H9 (cell line): ENCODE measurements at regions not wholly inside any gene's neighbourhood (a gene's known extent, or its start where the extent isn't known, plus 50 kb on each side); places are given as distances from the start of the nearest gene placed in this dataset.

Experiments
- DNase-seq: peaks from one replicate; pipeline ENCODE4 v3.0.0-alpha.2; 2017
- H2AFZ ChIP-seq: one replicate; pipeline ENCODE4 v1.6.1; 2013; ENCODE audit warnings: mild to moderate bottlenecking, low read length, control low read depth, moderate library complexity
- H2AK5ac ChIP-seq: 2 replicates; pipeline ENCODE4 v1.6.1; 2013; ENCODE audit warnings: low read length, control low read depth, mixed read lengths; ENCODE audit not compliant: insufficient read length
- H2BK120ac ChIP-seq: one replicate; pipeline ENCODE4 v1.6.1; 2013; ENCODE audit warnings: low read depth, mild to moderate bottlenecking, low read length, control low read depth, inconsistent platforms; ENCODE audit not compliant: poor library complexity, severe bottlenecking
- H2BK12ac ChIP-seq: 2 replicates; pipeline ENCODE4 v1.6.1; 2013; ENCODE audit warnings: low read length, control low read depth, mixed read lengths, low read depth; ENCODE audit not compliant: insufficient read length
- H2BK15ac ChIP-seq: 2 replicates; pipeline ENCODE4 v1.6.1; 2013; ENCODE audit warnings: low read depth, low read length, control low read depth
- H2BK20ac ChIP-seq: one replicate; pipeline ENCODE4 v1.6.1; 2013; ENCODE audit warnings: low read depth, mild to moderate bottlenecking, low read length, control low read depth, inconsistent platforms; ENCODE audit not compliant: poor library complexity, severe bottlenecking
- H2BK5ac ChIP-seq: 2 replicates; pipeline ENCODE4 v1.6.1; 2013; ENCODE audit warnings: low read length, control low read depth, mixed read lengths; ENCODE audit not compliant: insufficient read length
- H3K14ac ChIP-seq: 2 replicates; pipeline ENCODE4 v1.6.1; 2013; ENCODE audit warnings: low read length, control low read depth; ENCODE audit not compliant: insufficient read depth
- H3K18ac ChIP-seq: 2 replicates; pipeline ENCODE4 v1.6.1; 2013; ENCODE audit warnings: low read depth, mild to moderate bottlenecking, mixed read lengths, low read length, control low read depth; ENCODE audit not compliant: insufficient read length
- H3K23ac ChIP-seq: 2 replicates; pipeline ENCODE4 v1.6.1; 2013; ENCODE audit warnings: low read length, control low read depth, mixed read lengths, low read depth; ENCODE audit not compliant: insufficient read length
- H3K23me2 ChIP-seq: 2 replicates; pipeline ENCODE4 v1.6.1; 2013; ENCODE audit warnings: low read depth, mild to moderate bottlenecking, mixed read lengths, low read length, control low read depth; ENCODE audit not compliant: insufficient read length, poor library complexity, severe bottlenecking
- H3K27ac ChIP-seq: 2 replicates; pipeline ENCODE4 v1.5.1; 2013; ENCODE audit warnings: low read length, control low read depth, mixed read lengths, low read depth; ENCODE audit not compliant: insufficient read length
- H3K27me3 ChIP-seq: 2 replicates; pipeline ENCODE4 v1.6.1; 2013; ENCODE audit warnings: low read length, control low read depth, inconsistent platforms; ENCODE audit not compliant: insufficient read depth
- H3K4ac ChIP-seq: 2 replicates; pipeline ENCODE4 v1.6.1; 2013; ENCODE audit warnings: low read depth, mild to moderate bottlenecking, control low read depth, inconsistent platforms, low read length, moderate library complexity
- H3K4me1 ChIP-seq: 2 replicates; pipeline ENCODE4 v1.6.1; 2013; ENCODE audit warnings: low read length, control low read depth, inconsistent platforms; ENCODE audit not compliant: insufficient read depth
- H3K4me2 ChIP-seq: 2 replicates; pipeline ENCODE4 v1.6.1; 2013; ENCODE audit warnings: low read length, control low read depth, mixed read lengths; ENCODE audit not compliant: insufficient read length, insufficient read depth
- H3K56ac ChIP-seq: 2 replicates; pipeline ENCODE4 v1.6.1; 2013; ENCODE audit warnings: low read depth, mild to moderate bottlenecking, mixed read lengths, low read length, control low read depth; ENCODE audit not compliant: insufficient read length
- H3K79me1 ChIP-seq: 2 replicates; pipeline ENCODE4 v1.6.1; 2013; ENCODE audit warnings: low read depth, mild to moderate bottlenecking, moderate library complexity, low read length, control low read depth, inconsistent platforms; ENCODE audit not compliant: insufficient read depth, poor library complexity, severe bottlenecking
- H3K79me2 ChIP-seq: 2 replicates; pipeline ENCODE4 v1.6.1; 2013; ENCODE audit warnings: low read length, control low read depth, inconsistent platforms; ENCODE audit not compliant: insufficient read depth
- H3K9ac ChIP-seq: 2 replicates; pipeline ENCODE4 v1.6.1; 2013; ENCODE audit warnings: low read length, control low read depth, mixed read lengths; ENCODE audit not compliant: insufficient read length; ENCODE audit errors: extremely low read depth
- H3K9me3 ChIP-seq: one replicate; pipeline ENCODE4 v1.6.1; 2013; ENCODE audit warnings: low read depth, low read length, inconsistent platforms; ENCODE audit not compliant: control insufficient read depth
- H3T11ph ChIP-seq: one replicate; pipeline ENCODE4 v1.6.1; 2013; ENCODE audit warnings: mild to moderate bottlenecking, low read length, control low read depth, inconsistent platforms
- H4K20me1 ChIP-seq: one replicate; pipeline ENCODE4 v1.6.1; 2013; ENCODE audit not compliant: control insufficient read depth, insufficient read length, insufficient read depth
- H4K5ac ChIP-seq: 2 replicates; pipeline ENCODE4 v1.6.1; 2013; ENCODE audit warnings: low read depth, mild to moderate bottlenecking, mixed read lengths, low read length, control low read depth; ENCODE audit not compliant: insufficient read length
- H4K8ac ChIP-seq: replicated peaks from 2 replicates; pipeline ENCODE4 v1.6.1; 2013; ENCODE audit warnings: low read length, control low read depth, mixed read lengths, low read depth; ENCODE audit not compliant: insufficient read length
- H4K91ac ChIP-seq: 2 replicates; pipeline ENCODE4 v1.6.1; 2013; ENCODE audit warnings: low read depth, mild to moderate bottlenecking, moderate library complexity, mixed read lengths, low read length, control low read depth; ENCODE audit not compliant: insufficient read length
- H3K27ac Mint-ChIP-seq, 3 experiments: 2 replicates in 2 of 3; 3 replicates in 1 of 3; pipeline ENCODE4 v1.8.0; 2020 to 2021; ENCODE audit warnings: mixed read lengths in 3 of 3, mild to moderate bottlenecking in 1 of 3, moderate library complexity in 1 of 3
- H3K27me3 Mint-ChIP-seq: 2 replicates; pipeline ENCODE4 v1.8.0; 2021; ENCODE audit warnings: low read depth, mild to moderate bottlenecking, moderate library complexity, mixed read lengths
- H3K36me3 Mint-ChIP-seq, 3 experiments: 2 replicates in 2 of 3; 3 replicates in 1 of 3; pipeline ENCODE4 v1.8.0; 2020 to 2021; ENCODE audit warnings: low read depth in 3 of 3, mixed read lengths in 3 of 3; ENCODE audit not compliant: insufficient read depth in 1 of 3
- H3K4me1 Mint-ChIP-seq, 2 experiments: 2 replicates each; pipeline ENCODE4 v1.8.0; 2020; ENCODE audit warnings: mixed read lengths in 2 of 2
- H3K4me3 Mint-ChIP-seq, 2 experiments: 2 replicates in 1 of 2; 3 replicates in 1 of 2; pipeline ENCODE4 v1.8.0; 2020 to 2021; ENCODE audit warnings: mild to moderate bottlenecking in 2 of 2, mixed read lengths in 2 of 2, moderate library complexity in 1 of 2
- H3K9me3 Mint-ChIP-seq, 2 experiments: 2 replicates in 1 of 2; 3 replicates in 1 of 2; pipeline ENCODE4 v1.8.0; 2020; ENCODE audit warnings: mild to moderate bottlenecking in 2 of 2, mixed read lengths in 2 of 2, moderate library complexity in 1 of 2
- CTCF ChIP-seq: fragments of 200-600 bp; sonication (generic); conservative IDR thresholded peaks from 3 replicates; pipeline ENCODE4 v1.8.0; 2021; ENCODE audit warnings: antibody characterized with exemption, mild to moderate bottlenecking
- WGBS: extraction: QIAGEN DNeasy Blood & Tissue Kit; methylation state at CpG from one replicate; pipeline ENCODE4 v1.1.7; 2013; ENCODE audit warnings: missing lambda C conversion rate, low lambda C conversion rate, mixed read lengths; ENCODE audit not compliant: insufficient read length; ENCODE audit errors: extremely low coverage; 5-methylcytosine and 5-hydroxymethylcytosine counted together

DNA sequence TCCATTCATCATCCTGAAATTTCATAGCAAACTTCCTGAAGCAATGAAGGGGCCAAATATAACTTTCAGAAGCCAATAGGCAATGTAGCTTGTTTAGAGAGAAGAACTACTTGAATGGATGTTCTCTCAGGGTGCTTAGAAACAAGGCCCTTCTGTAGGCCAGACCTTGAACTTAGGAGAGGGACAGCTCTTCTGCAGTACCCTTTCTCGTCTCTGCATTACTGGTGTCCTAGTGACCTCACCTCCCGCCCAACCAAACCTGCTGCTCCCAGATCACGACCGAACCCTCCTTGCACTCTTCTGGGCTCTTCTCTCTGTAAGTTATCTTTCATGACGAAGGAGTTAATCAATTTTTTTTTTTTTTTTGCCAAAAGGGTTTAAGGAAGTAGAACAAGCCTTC, 543.9 kb downstream of the TDRD15 start:
- H2AFZ ChIP-seq, result no peak overlapping the region
- no peak overlapping the region for H3K56ac ChIP-seq
- H3K27me3 ChIP-seq, result no peaks in the 10 kb centered on the region
- Mint-ChIP-seq H3K36me3 (no peaks in the 10 kb centered on the region), H3K27ac (peak overlapping the region in 2 of 3 experiments; percentile 77 to 96; a peak in 4 of 7 replicates), H3K27me3 (no peaks in the 10 kb centered on the region), H3K4me3 (peak overlapping the region in 1 of 2 experiments; percentile 46; a peak in 1 of 5 replicates), H3K9me3 (no peaks in the 10 kb centered on the region), H3K4me1 (peaks cover 22% of the 10 kb centered on the region in 2 experiments)
- no peaks in the 10 kb centered on the region for H3K9me3 ChIP-seq
- no peak overlapping the region for H2BK12ac ChIP-seq
- H2BK5ac ChIP-seq, result no peak overlapping the region
- no peak overlapping the region for H2AK5ac ChIP-seq
- no peak for TF ChIP-seq CTCF
- H4K8ac ChIP-seq, result no peak overlapping the region
- no peak overlapping the region for H3K18ac ChIP-seq
- no peak overlapping the region for H3K9ac ChIP-seq
- WGBS, result no CpG with 5 or more reads among the region's 5 CpGs
- no peak overlapping the region for H3K4ac ChIP-seq
- H3K4me2 ChIP-seq, result no peak overlapping the region
- no peaks in the 10 kb centered on the region for H4K20me1 ChIP-seq
- no peak overlapping the region for H2BK20ac ChIP-seq
- no peak overlapping the region for H4K5ac ChIP-seq
- no peak overlapping the region for H2BK120ac ChIP-seq
- H3K79me1 ChIP-seq, result no peaks in the 10 kb centered on the region
- no peak overlapping the region for H3K23ac ChIP-seq
- H2BK15ac ChIP-seq, result no peak overlapping the region
- no peak for DNase-seq
- no peak overlapping the region for H3K27ac ChIP-seq
- H3K23me2 ChIP-seq, result no peaks in the 10 kb centered on the region
- H3K79me2 ChIP-seq, result no peaks in the 10 kb centered on the region
- no peak overlapping the region for H3K14ac ChIP-seq
- no peak overlapping the region for H4K91ac ChIP-seq
- no peak overlapping the region for H3T11ph ChIP-seq
- peaks cover 2% of the 10 kb centered on the region; the same call in 1 of the 2 replicates for H3K4me1 ChIP-seq
